GM23338 (cell line): ENCODE measurements at regions not wholly inside any gene's neighbourhood (a gene's known extent, or its start where the extent isn't known, plus 50 kb on each side); places are given as distances from the start of the nearest gene placed in this dataset.
"Not testable (repeated sequence)": the region's sequence is repeated elsewhere in the genome, so short reads cannot be mapped to it uniquely, and the experiment has no call there.

Experiments
- ATAC-seq: fragments of 200-7000 bp; cut with Tn5 transposase; 3 replicates; pipeline ENCODE4 v1.9.1; 2020
- DNase-seq: peaks from one replicate; pipeline ENCODE4 v3.0.0-alpha.2; 2015; ENCODE audit warnings: low spot score
- H2AFZ ChIP-seq: fragments of 200-600 bp; sonication (generic); 2 replicates; pipeline ENCODE4 v1.8.0; 2016; ENCODE audit warnings: antibody characterized with exemption, mild to moderate bottlenecking, moderate library complexity
- H3F3A ChIP-seq: fragments of 200-600 bp; sonication (generic); replicated peaks from 2 replicates; pipeline ENCODE4 v1.8.0; 2017; ENCODE audit warnings: antibody characterized with exemption, mixed run types, low read depth
- H3K27ac ChIP-seq: fragments of 200-600 bp; sonication (generic); 2 replicates; pipeline ENCODE4 v1.6.1; 2016; ENCODE audit warnings: low read depth
- H3K27me3 ChIP-seq: fragments of 200-600 bp; sonication (generic); 2 replicates; pipeline ENCODE4 v1.8.0; 2016; ENCODE audit warnings: mild to moderate bottlenecking, mixed run types, moderate library complexity; ENCODE audit not compliant: insufficient read depth
- H3K36me3 ChIP-seq: fragments of 200-600 bp; sonication (generic); 2 replicates; pipeline ENCODE4 v1.8.0; 2016; ENCODE audit warnings: mild to moderate bottlenecking; ENCODE audit not compliant: insufficient read depth
- H3K4me1 ChIP-seq: fragments of 200-600 bp; sonication (generic); 2 replicates; pipeline ENCODE4 v1.8.0; 2016; ENCODE audit warnings: mild to moderate bottlenecking, moderate library complexity; ENCODE audit not compliant: insufficient read depth
- H3K4me2 ChIP-seq: fragments of 200-600 bp; sonication (generic); 2 replicates; pipeline ENCODE4 v1.7.1; 2017; ENCODE audit warnings: mixed run types
- H3K4me3 ChIP-seq: fragments of 200-600 bp; sonication (generic); 2 replicates; pipeline ENCODE4 v1.6.1; 2016; ENCODE audit warnings: mixed run types
- H3K79me2 ChIP-seq: fragments of 200-600 bp; sonication (generic); replicated peaks from 2 replicates; pipeline ENCODE4 v1.8.0; 2017; ENCODE audit warnings: mild to moderate bottlenecking; ENCODE audit not compliant: insufficient read depth
- H3K9me2 ChIP-seq: fragments of 200-600 bp; sonication (generic); 2 replicates; pipeline ENCODE4 v1.8.0; 2017; ENCODE audit not compliant: insufficient read depth
- H4K20me1 ChIP-seq: fragments of 200-600 bp; sonication (generic); replicated peaks from 2 replicates; pipeline ENCODE4 v1.8.0; 2017; ENCODE audit warnings: mild to moderate bottlenecking; ENCODE audit not compliant: insufficient read depth
- H3K27ac Mint-ChIP-seq: 2 replicates; pipeline ENCODE4 v1.8.0; 2020; ENCODE audit warnings: inconsistent platforms, mild to moderate bottlenecking, moderate library complexity, mixed read lengths
- H3K27me3 Mint-ChIP-seq: 3 replicates; pipeline ENCODE4 v1.8.0; 2022; ENCODE audit warnings: low read depth, mild to moderate bottlenecking, moderate library complexity, mixed read lengths, inconsistent platforms; ENCODE audit not compliant: insufficient read depth, poor library complexity
- H3K36me3 Mint-ChIP-seq: 3 replicates; pipeline ENCODE4 v1.8.0; 2021; ENCODE audit warnings: low read depth, mild to moderate bottlenecking, inconsistent platforms, moderate library complexity, mixed read lengths
- H3K4me1 Mint-ChIP-seq: 3 replicates; pipeline ENCODE4 v1.8.0; 2020; ENCODE audit warnings: mild to moderate bottlenecking, inconsistent platforms, mixed read lengths
- H3K4me3 Mint-ChIP-seq: 3 replicates; pipeline ENCODE4 v1.8.0; 2021; ENCODE audit warnings: moderate library complexity, mild to moderate bottlenecking, inconsistent platforms, mixed read lengths
- H3K9me3 Mint-ChIP-seq: 3 replicates; pipeline ENCODE4 v1.8.0; 2020; ENCODE audit warnings: moderate library complexity, mild to moderate bottlenecking, inconsistent platforms, mixed read lengths
- ETS1 ChIP-seq: IDR thresholded peaks from 2 replicates; pipeline ENCODE4 v1.6.1; 2016; ENCODE audit warnings: antibody characterized with exemption
- EZH2 ChIP-seq: fragments of 200-600 bp; sonication (generic); IDR thresholded peaks from one replicate; pipeline ENCODE4 v1.8.0; 2017; ENCODE audit warnings: antibody characterized with exemption, mild to moderate bottlenecking, low read depth; ENCODE audit not compliant: unreplicated experiment
- JUNB ChIP-seq: IDR thresholded peaks from one replicate; pipeline ENCODE4 v1.6.1; 2016; ENCODE audit warnings: antibody characterized with exemption; ENCODE audit not compliant: unreplicated experiment
- NANOG ChIP-seq: IDR thresholded peaks from 2 replicates; pipeline ENCODE4 v1.6.1; 2016; ENCODE audit warnings: antibody characterized with exemption, borderline replicate concordance
- POLR2AphosphoS5 ChIP-seq: IDR thresholded peaks from 2 replicates; pipeline ENCODE4 v1.6.1; 2016; ENCODE audit warnings: antibody characterized with exemption, low read depth
- STAT1 ChIP-seq: IDR thresholded peaks from one replicate; pipeline ENCODE4 v1.6.1; 2016; ENCODE audit warnings: antibody characterized with exemption; ENCODE audit not compliant: unreplicated experiment
- ZNF114 ChIP-seq: fragments of 250-450 bp; sonication (Bioruptor Pico); IDR thresholded peaks from 2 replicates; pipeline ENCODE4 v1.5.0; 2020; ENCODE audit warnings: mild to moderate bottlenecking, moderate library complexity
- ZNF331 ChIP-seq: fragments of 250-450 bp; sonication (Bioruptor Pico); IDR thresholded peaks from 2 replicates; pipeline ENCODE4 v1.5.0; 2020; ENCODE audit warnings: low read depth, mild to moderate bottlenecking, moderate library complexity
- TF ChIP-seq, protein P1 (sequence below), 2 experiments: fragments of 200-600 bp in 1 of 2; sonication (generic) in 1 of 2; conservative IDR thresholded peaks; 2 replicates each; pipeline versions ENCODE4 v1.5.1 to v1.6.1; 2016 to 2017; ENCODE audit warnings: antibody characterized with exemption in 2 of 2, low read depth in 2 of 2, mild to moderate bottlenecking in 2 of 2, moderate library complexity in 1 of 2

DNA sequence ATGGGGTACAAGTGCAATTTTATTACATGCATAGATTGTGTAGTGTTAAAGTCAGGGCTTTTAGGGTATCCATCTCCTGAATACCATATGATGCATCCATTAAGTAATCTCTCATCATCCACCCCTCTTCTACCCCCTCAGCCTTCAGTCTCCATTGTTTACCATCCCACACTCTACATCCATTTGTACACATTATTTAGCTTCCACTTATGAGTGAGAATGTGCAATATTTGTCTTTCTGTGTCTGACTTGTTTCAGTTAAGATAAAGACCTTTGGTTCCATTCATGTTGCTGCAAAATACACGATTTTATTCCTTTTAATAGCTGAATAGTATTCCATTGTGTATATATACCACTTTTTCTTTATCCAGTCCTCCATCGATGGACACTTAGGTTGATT lies 222.5 kb upstream of the USP24 start (continued):
- no peak for TF ChIP-seq NANOG
- TF ChIP-seq ETS1, result no peak

- H3K4me2 ChIP-seq, H3K4me3 Mint-ChIP-seq, H3K27ac ChIP-seq, H2AFZ ChIP-seq, H3K4me1 ChIP-seq, H3K36me3 Mint-ChIP-seq, H3K27me3 Mint-ChIP-seq, H3F3A ChIP-seq, H4K20me1 ChIP-seq, H3K27ac Mint-ChIP-seq, H3K36me3 ChIP-seq, DNase-seq, H3K4me3 ChIP-seq, H3K79me2 ChIP-seq, H3K9me3 Mint-ChIP-seq, H3K9me2 ChIP-seq, H3K4me1 Mint-ChIP-seq, H3K27me3 ChIP-seq, ATAC-seq: not testable (repeated sequence)
Measured at GRCh38 chr1:55430720-55431119, 215.6 kb upstream of the USP24 start.

DNA sequence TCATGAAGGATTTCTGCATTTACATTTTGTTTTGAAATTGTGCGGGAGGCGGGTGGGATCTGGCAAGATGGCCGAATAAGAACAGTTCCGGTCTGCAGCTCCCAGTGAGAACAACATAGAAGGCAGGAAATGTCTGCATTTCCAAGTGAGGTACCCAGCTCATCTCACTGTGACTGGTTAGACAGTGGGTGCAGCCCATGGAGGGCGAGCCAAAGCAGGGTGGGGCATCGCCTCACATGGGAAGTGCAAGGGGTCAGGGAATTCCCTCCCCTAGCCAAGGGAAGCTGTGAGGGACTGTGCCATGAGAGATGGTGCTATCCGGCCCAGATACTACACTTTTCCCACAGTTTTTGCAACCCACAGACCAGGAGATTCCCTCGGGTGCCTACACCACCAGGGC lies 215.0 kb upstream of the USP24 start:
- not testable (repeated sequence) for H3K36me3 Mint-ChIP-seq, DNase-seq, H3K4me3 ChIP-seq, H4K20me1 ChIP-seq, H3K4me2 ChIP-seq, H3F3A ChIP-seq, H3K27me3 ChIP-seq, H3K9me2 ChIP-seq, H3K27ac ChIP-seq, ATAC-seq, H3K9me3 Mint-ChIP-seq, H2AFZ ChIP-seq, H3K4me1 ChIP-seq, H3K79me2 ChIP-seq, H3K27me3 Mint-ChIP-seq, H3K4me3 Mint-ChIP-seq, H3K4me1 Mint-ChIP-seq, H3K36me3 ChIP-seq
- H3K27ac Mint-ChIP-seq, result 0 out of 2 replicates have a peak overlapping the region, but pooled peaks have one; percentile 14

GRCh38 chr1:55428944-55429931 lies 214.1 kb upstream of the USP24 start:
- DNase-seq (peak; percentile 7), ATAC-seq (no peak)
- H3K36me3 ChIP-seq, result no peaks in the 10 kb centered on the region
- Mint-ChIP-seq H3K4me3 (no peak overlapping the region), H3K4me1 (no peaks in the 10 kb centered on the region), H3K36me3 (no peaks in the 10 kb centered on the region), H3K9me3 (no peaks in the 10 kb centered on the region; the same call in 1 of the 3 replicates), H3K27ac (no peak overlapping the region), H3K27me3 (peaks cover 5% of the 10 kb centered on the region)
- H3K4me2 ChIP-seq, result no peak overlapping the region
- H3K79me2 ChIP-seq, result no peaks in the 10 kb centered on the region
- no peak overlapping the region for H3K4me3 ChIP-seq
- H2AFZ ChIP-seq, result no peak overlapping the region
- H3F3A ChIP-seq, result no peaks in the 10 kb centered on the region
- no peaks in the 10 kb centered on the region for H3K27me3 ChIP-seq
- no peak overlapping the region for H3K27ac ChIP-seq
- no peaks in the 10 kb centered on the region for H3K4me1 ChIP-seq
- no peaks in the 10 kb centered on the region for H3K9me2 ChIP-seq
- H4K20me1 ChIP-seq, result no peaks in the 10 kb centered on the region
- TF ChIP-seq ZNF114 (CRISPR knock-in tag) (no peak), POLR2AphosphoS5 (no peak), JUNB (no peak), ZNF331 (CRISPR knock-in tag) (no peak), EZH2 (no peak), STAT1 (no peak)
- TF ChIP-seq, protein P1, sequence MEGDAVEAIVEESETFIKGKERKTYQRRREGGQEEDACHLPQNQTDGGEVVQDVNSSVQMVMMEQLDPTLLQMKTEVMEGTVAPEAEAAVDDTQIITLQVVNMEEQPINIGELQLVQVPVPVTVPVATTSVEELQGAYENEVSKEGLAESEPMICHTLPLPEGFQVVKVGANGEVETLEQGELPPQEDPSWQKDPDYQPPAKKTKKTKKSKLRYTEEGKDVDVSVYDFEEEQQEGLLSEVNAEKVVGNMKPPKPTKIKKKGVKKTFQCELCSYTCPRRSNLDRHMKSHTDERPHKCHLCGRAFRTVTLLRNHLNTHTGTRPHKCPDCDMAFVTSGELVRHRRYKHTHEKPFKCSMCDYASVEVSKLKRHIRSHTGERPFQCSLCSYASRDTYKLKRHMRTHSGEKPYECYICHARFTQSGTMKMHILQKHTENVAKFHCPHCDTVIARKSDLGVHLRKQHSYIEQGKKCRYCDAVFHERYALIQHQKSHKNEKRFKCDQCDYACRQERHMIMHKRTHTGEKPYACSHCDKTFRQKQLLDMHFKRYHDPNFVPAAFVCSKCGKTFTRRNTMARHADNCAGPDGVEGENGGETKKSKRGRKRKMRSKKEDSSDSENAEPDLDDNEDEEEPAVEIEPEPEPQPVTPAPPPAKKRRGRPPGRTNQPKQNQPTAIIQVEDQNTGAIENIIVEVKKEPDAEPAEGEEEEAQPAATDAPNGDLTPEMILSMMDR (conservative IDR thresholded peaks at IDR 0.05; ENCODE audit: low read depth in 2 of 2), result no peak
